HepG2 (cell line): ENCODE measurements at regions not wholly inside any gene's neighbourhood (a gene's known extent, or its start where the extent isn't known, plus 50 kb on each side); places are given as distances from the start of the nearest gene placed in this dataset.

Source experiments
- ATAC-seq: fragments of 200-7000 bp; cut with Tn5 transposase; 3 replicates; pipeline ENCODE4 v1.9.1; 2020; ENCODE audit warnings: mild to moderate bottlenecking, moderate library complexity
- BruUV-seq: library from RNA; stranded (reverse); fragments of 400-500 nt; replicated peaks from 2 replicates; lab custom pipeline; 2021; lab: Mats Ljungman, UMichigan
- CTCF ChIA-PET: fragments of 300-600 bp; formaldehyde crosslinking; extraction: SDS; loops from one replicate; lab custom pipeline; 2021; ENCODE audit warnings: low total read pairs, inconsistent platforms, low intra/inter-chr PET ratio; lab: Yijun Ruan, JAX
- POLR2A ChIA-PET: fragments of 350-600 bp; sonication (Branson Sonifier 250); formaldehyde crosslinking; loops from one replicate; lab custom pipeline; 2020; ENCODE audit warnings: antibody characterized with exemption, inconsistent platforms; lab: Yijun Ruan, JAX
- DNase-seq: peaks from one replicate; pipeline ENCODE4 v3.0.0-alpha.2; 2015; ENCODE audit warnings: low spot score
- FAIRE-seq: peaks from 3 replicates; lab custom pipeline; 2011; peaks lifted over from hg19 to GRCh38; lab: Jason Lieb, UNC
- H2AFZ ChIP-seq: one replicate; pipeline ENCODE4 v1.6.1; 2011; ENCODE audit warnings: low read length, inconsistent platforms
- H3K27ac ChIP-seq: fragments of 300-600 bp; 3 replicates; pipeline ENCODE4 v1.8.0; 2011; ENCODE audit warnings: mixed run types, mild to moderate bottlenecking, mixed read lengths, low read length, inconsistent platforms; ENCODE audit not compliant: insufficient read depth; ENCODE audit errors: extremely low read length
- H3K27me3 ChIP-seq, 2 experiments: fragments of 200-600 bp in 1 of 2; 2 replicates in 1 of 2; 3 replicates in 1 of 2; pipeline versions ENCODE4 v1.6.0 to v1.8.0; 2011; ENCODE audit warnings: low read length in 2 of 2, mild to moderate bottlenecking in 2 of 2, moderate library complexity in 2 of 2, inconsistent platforms in 1 of 2; ENCODE audit not compliant: insufficient read depth in 2 of 2, control insufficient read depth in 1 of 2
- H3K36me3 ChIP-seq, 2 experiments: fragments of 200-600 bp in 1 of 2; replicated peaks in 1 of 2; 2 replicates in 1 of 2; 3 replicates in 1 of 2; pipeline versions ENCODE4 v1.5.1 to v1.8.0; 2011; ENCODE audit warnings: low read length in 2 of 2, inconsistent platforms in 1 of 2; ENCODE audit not compliant: insufficient read depth in 2 of 2, control insufficient read depth in 1 of 2
- H3K4me1 ChIP-seq: 2 replicates; pipeline ENCODE4 v1.5.1; 2012; ENCODE audit warnings: low read length, inconsistent platforms; ENCODE audit not compliant: insufficient read depth
- H3K4me2 ChIP-seq: 2 replicates; pipeline ENCODE4 v1.6.0; 2011; ENCODE audit warnings: low read depth, low read length, inconsistent platforms
- H3K4me3 ChIP-seq, 3 experiments: fragments of 200-600 bp in 1 of 3; sonication (generic), shearing (Covaris generic) in 1 of 3; replicated peaks in 1 of 3; 2 replicates each; pipeline ENCODE4 v1.5.1; 2011 to 2016; ENCODE audit warnings: low read length in 3 of 3, inconsistent platforms in 2 of 3, low read depth in 2 of 3, mild to moderate bottlenecking in 2 of 3, control low read depth in 1 of 3, mixed read lengths in 1 of 3; ENCODE audit not compliant: insufficient read depth in 1 of 3
- H3K79me2 ChIP-seq: one replicate; pipeline ENCODE4 v1.6.1; 2011; ENCODE audit warnings: low read length, inconsistent platforms; ENCODE audit not compliant: insufficient read depth
- H3K9ac ChIP-seq: 2 replicates; pipeline ENCODE4 v1.6.0; 2011; ENCODE audit warnings: mild to moderate bottlenecking, low read depth, low read length, inconsistent platforms; ENCODE audit not compliant: insufficient read depth
- H3K9me3 ChIP-seq: 2 replicates; pipeline ENCODE4 v1.5.1; 2012; ENCODE audit warnings: mild to moderate bottlenecking, low read length
- H4K20me1 ChIP-seq: 2 replicates; pipeline ENCODE4 v1.6.0; 2011; ENCODE audit warnings: inconsistent platforms, mild to moderate bottlenecking, low read length, moderate library complexity; ENCODE audit not compliant: insufficient read depth
- ASH2L ChIP-seq: fragments of 300-600, 200-600 bp; sonication (generic); IDR thresholded peaks from 2 replicates; pipeline ENCODE4 v1.7.0; 2017; ENCODE audit warnings: low read depth, mild to moderate bottlenecking, moderate library complexity, mixed read lengths, low read length; ENCODE audit not compliant: insufficient read length
- CBFB ChIP-seq: sonication (generic); formaldehyde crosslinking; IDR thresholded peaks from 2 replicates; pipeline ENCODE4 v1.4.0; 2020; ENCODE audit warnings: missing genetic modification reagents
- FOXK2 ChIP-seq: fragments of 450-650 bp; IDR thresholded peaks from 2 replicates; pipeline ENCODE4 v1.6.1; 2016
- TOE1 ChIP-seq: sonication (generic); formaldehyde crosslinking; IDR thresholded peaks from 2 replicates; pipeline ENCODE4 v1.4.0; 2020; ENCODE audit warnings: mild to moderate bottlenecking, missing genetic modification reagents
- ZBTB1 ChIP-seq: sonication (generic); formaldehyde crosslinking; IDR thresholded peaks from 2 replicates; pipeline ENCODE4 v1.4.0; 2020; ENCODE audit warnings: missing genetic modification reagents, borderline replicate concordance
- ZBTB8A ChIP-seq: sonication (generic); formaldehyde crosslinking; IDR thresholded peaks from 2 replicates; pipeline ENCODE4 v1.4.0; 2020; ENCODE audit warnings: mild to moderate bottlenecking, low read depth, missing genetic modification reagents, borderline replicate concordance
- ZNF766 ChIP-seq: sonication (generic); formaldehyde crosslinking; IDR thresholded peaks from 2 replicates; pipeline ENCODE4 v1.5.0; 2020; ENCODE audit warnings: missing genetic modification reagents, borderline replicate concordance
- ZSCAN22 ChIP-seq: sonication (generic); formaldehyde crosslinking; IDR thresholded peaks from 2 replicates; pipeline ENCODE4 v1.4.0; 2020; ENCODE audit warnings: mild to moderate bottlenecking, missing genetic modification reagents
- WGBS: methylation state at CpG from one replicate; pipeline ENCODE4 v1.1.6; 2017; ENCODE audit warnings: low lambda C conversion rate; 5-methylcytosine and 5-hydroxymethylcytosine counted together
- in situ Hi-C: cut with HindIII; loops from 2 replicates; pipeline ENCODE4 v1.10.0; 2017; ENCODE audit warnings: low pct_unique_long_range_greater_than_20kb; ENCODE audit not compliant: extremely low pct_ligation_motif_present
- intact Hi-C: fragments of 100-400 bp; cut with micrococcal nuclease; formaldehyde crosslinking; loops from one replicate; pipeline ENCODE4 v1.10.0; 2022; ENCODE audit not compliant: unreplicated experiment
- TF ChIP-seq, protein P1 (sequence below): sonication (generic); formaldehyde crosslinking; IDR thresholded peaks from 2 replicates; pipeline ENCODE4 v1.5.1; 2020; ENCODE audit warnings: missing genetic modification reagents, mild to moderate bottlenecking, borderline replicate concordance
- TF ChIP-seq, protein P2 (sequence below): sonication (generic); formaldehyde crosslinking; IDR thresholded peaks from 2 replicates; pipeline ENCODE4 v1.5.1; 2020; ENCODE audit warnings: mild to moderate bottlenecking, missing genetic modification reagents, borderline replicate concordance
- TF ChIP-seq, protein P3 (sequence below): sonication (generic); formaldehyde crosslinking; IDR thresholded peaks from 2 replicates; pipeline ENCODE4 v1.8.1; 2023; ENCODE audit warnings: mild to moderate bottlenecking, missing genetic modification reagents

DNA sequence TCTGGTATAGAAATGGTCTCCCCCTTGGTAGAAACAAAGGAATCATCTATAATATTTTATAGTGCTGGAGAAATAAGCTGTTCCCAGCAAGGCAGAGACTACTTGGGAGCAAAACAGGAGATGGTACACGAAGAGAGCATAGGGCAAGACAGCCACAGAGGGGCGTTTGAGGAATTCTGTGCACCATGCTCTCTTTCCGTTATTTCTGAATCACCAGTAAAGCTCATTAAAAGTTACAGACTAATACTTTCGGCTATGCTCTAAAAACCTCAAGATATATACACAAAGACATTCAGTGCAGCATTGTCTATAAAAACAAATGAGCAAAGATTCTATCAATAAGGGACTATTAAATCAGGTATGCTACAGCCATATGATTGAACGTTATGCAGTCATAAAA is 68.5 kb upstream of the FHIP2A start (continued):
- no peak for TF ChIP-seq CBFB (CRISPR knock-in tag)
- TF ChIP-seq ZNF766: no peak
- no peak for TF ChIP-seq TOE1 (CRISPR knock-in tag)
- no peak for TF ChIP-seq FOXK2
- TF ChIP-seq ZSCAN22 (CRISPR knock-in tag): no peak
- no peak for TF ChIP-seq ZBTB8A (CRISPR knock-in tag)
- no peak for TF ChIP-seq ASH2L

DNA sequence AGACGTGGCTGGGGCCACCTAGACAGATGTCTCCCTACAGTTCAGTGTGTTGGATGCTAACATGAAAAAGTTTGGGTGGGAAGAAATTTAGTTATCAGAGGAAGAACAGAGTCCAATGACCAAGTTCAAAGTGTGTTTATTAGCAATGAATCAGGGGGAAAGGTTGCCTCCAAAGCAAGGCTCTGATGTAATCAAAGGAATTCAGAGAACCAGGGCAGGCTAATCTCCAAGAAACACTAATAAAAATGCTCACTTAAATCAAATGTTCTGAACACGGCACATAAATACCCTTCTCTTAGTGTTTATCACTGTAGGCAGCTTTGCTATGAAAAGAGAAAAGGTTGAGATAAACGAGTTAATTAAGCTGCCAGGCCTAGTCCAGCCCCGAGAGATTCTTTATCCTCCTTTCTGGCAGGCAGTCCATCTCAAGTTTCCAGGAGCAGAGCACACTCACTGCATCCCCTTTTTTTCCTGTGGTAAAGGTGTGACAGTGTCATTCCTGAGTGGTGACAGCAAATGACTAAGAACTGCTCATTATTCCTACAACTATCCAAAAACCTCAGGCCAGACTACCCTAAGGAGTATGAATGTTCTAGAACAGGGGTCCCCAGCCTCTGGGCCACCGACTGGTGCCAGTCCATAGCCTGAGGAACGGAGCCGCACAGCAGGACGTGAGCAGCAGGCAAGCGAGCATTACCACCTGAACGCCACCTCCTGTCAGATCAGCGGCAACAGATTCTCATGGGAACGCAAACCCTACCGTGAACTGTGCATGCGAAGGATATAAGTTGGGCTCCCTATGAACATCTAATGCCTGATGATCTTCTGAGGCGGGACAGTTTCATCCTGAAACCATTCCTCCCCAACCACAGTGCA is 66.9 kb upstream of the FHIP2A start:
- Histone ChIP-seq H3K9ac (no peak overlapping the region), H3K27me3 (peaks cover 0 to 8% of the 10 kb centered on the region in 2 experiments; a peak in 2 of 5 replicates), H3K36me3 (no peaks in the 10 kb centered on the region), H2AFZ (no peak overlapping the region), H3K4me3 (no peak overlapping the region), H3K27ac (no peak overlapping the region), H3K4me2 (no peak overlapping the region), H3K9me3 (no peaks in the 10 kb centered on the region), H3K4me1 (no peaks in the 10 kb centered on the region), H3K79me2 (no peaks in the 10 kb centered on the region), H4K20me1 (no peaks in the 10 kb centered on the region)
- FAIRE-seq (no peak), ATAC-seq (no peak), DNase-seq (no peak)
- TF ChIP-seq, protein P1, sequence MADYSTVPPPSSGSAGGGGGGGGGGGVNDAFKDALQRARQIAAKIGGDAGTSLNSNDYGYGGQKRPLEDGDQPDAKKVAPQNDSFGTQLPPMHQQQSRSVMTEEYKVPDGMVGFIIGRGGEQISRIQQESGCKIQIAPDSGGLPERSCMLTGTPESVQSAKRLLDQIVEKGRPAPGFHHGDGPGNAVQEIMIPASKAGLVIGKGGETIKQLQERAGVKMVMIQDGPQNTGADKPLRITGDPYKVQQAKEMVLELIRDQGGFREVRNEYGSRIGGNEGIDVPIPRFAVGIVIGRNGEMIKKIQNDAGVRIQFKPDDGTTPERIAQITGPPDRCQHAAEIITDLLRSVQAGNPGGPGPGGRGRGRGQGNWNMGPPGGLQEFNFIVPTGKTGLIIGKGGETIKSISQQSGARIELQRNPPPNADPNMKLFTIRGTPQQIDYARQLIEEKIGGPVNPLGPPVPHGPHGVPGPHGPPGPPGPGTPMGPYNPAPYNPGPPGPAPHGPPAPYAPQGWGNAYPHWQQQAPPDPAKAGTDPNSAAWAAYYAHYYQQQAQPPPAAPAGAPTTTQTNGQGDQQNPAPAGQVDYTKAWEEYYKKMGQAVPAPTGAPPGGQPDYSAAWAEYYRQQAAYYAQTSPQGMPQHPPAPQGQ (CRISPR knock-in tag): no peak
- TF ChIP-seq, protein P2, sequence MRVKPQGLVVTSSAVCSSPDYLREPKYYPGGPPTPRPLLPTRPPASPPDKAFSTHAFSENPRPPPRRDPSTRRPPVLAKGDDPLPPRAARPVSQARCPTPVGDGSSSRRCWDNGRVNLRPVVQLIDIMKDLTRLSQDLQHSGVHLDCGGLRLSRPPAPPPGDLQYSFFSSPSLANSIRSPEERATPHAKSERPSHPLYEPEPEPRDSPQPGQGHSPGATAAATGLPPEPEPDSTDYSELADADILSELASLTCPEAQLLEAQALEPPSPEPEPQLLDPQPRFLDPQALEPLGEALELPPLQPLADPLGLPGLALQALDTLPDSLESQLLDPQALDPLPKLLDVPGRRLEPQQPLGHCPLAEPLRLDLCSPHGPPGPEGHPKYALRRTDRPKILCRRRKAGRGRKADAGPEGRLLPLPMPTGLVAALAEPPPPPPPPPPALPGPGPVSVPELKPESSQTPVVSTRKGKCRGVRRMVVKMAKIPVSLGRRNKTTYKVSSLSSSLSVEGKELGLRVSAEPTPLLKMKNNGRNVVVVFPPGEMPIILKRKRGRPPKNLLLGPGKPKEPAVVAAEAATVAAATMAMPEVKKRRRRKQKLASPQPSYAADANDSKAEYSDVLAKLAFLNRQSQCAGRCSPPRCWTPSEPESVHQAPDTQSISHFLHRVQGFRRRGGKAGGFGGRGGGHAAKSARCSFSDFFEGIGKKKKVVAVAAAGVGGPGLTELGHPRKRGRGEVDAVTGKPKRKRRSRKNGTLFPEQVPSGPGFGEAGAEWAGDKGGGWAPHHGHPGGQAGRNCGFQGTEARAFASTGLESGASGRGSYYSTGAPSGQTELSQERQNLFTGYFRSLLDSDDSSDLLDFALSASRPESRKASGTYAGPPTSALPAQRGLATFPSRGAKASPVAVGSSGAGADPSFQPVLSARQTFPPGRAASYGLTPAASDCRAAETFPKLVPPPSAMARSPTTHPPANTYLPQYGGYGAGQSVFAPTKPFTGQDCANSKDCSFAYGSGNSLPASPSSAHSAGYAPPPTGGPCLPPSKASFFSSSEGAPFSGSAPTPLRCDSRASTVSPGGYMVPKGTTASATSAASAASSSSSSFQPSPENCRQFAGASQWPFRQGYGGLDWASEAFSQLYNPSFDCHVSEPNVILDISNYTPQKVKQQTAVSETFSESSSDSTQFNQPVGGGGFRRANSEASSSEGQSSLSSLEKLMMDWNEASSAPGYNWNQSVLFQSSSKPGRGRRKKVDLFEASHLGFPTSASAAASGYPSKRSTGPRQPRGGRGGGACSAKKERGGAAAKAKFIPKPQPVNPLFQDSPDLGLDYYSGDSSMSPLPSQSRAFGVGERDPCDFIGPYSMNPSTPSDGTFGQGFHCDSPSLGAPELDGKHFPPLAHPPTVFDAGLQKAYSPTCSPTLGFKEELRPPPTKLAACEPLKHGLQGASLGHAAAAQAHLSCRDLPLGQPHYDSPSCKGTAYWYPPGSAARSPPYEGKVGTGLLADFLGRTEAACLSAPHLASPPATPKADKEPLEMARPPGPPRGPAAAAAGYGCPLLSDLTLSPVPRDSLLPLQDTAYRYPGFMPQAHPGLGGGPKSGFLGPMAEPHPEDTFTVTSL: no peak
- TF ChIP-seq, protein P3, sequence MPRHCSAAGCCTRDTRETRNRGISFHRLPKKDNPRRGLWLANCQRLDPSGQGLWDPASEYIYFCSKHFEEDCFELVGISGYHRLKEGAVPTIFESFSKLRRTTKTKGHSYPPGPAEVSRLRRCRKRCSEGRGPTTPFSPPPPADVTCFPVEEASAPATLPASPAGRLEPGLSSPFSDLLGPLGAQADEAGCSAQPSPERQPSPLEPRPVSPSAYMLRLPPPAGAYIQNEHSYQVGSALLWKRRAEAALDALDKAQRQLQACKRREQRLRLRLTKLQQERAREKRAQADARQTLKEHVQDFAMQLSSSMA: no peak
- TF ChIP-seq ZBTB1 (CRISPR knock-in tag): no peak
- 34% methylated on average over 6 of the region's 15 CpGs for WGBS
- intact Hi-C loops: no loop called here
- ChIA-PET CTCF (no interaction called here), POLR2A (no interaction called here)
- no TSS peak for BruUV-seq
- in situ Hi-C loops: no loop called here
